H9 (cell line): ENCODE measurements at regions not wholly inside any gene's neighbourhood (a gene's known extent, or its start where the extent isn't known, plus 50 kb on each side); places are given as distances from the start of the nearest gene placed in this dataset.
"Not testable (repeated sequence)": the region's sequence is repeated elsewhere in the genome, so short reads cannot be mapped to it uniquely, and the experiment has no call there.

Experiments
- DNase-seq: peaks from one replicate; pipeline ENCODE4 v3.0.0-alpha.2; 2017
- H2AFZ ChIP-seq: one replicate; pipeline ENCODE4 v1.6.1; 2013; ENCODE audit warnings: mild to moderate bottlenecking, low read length, control low read depth, moderate library complexity
- H2AK5ac ChIP-seq: 2 replicates; pipeline ENCODE4 v1.6.1; 2013; ENCODE audit warnings: low read length, control low read depth, mixed read lengths; ENCODE audit not compliant: insufficient read length
- H2BK120ac ChIP-seq: one replicate; pipeline ENCODE4 v1.6.1; 2013; ENCODE audit warnings: low read depth, mild to moderate bottlenecking, low read length, control low read depth, inconsistent platforms; ENCODE audit not compliant: poor library complexity, severe bottlenecking
- H2BK12ac ChIP-seq: 2 replicates; pipeline ENCODE4 v1.6.1; 2013; ENCODE audit warnings: low read length, control low read depth, mixed read lengths, low read depth; ENCODE audit not compliant: insufficient read length
- H2BK15ac ChIP-seq: 2 replicates; pipeline ENCODE4 v1.6.1; 2013; ENCODE audit warnings: low read depth, low read length, control low read depth
- H2BK20ac ChIP-seq: one replicate; pipeline ENCODE4 v1.6.1; 2013; ENCODE audit warnings: low read depth, mild to moderate bottlenecking, low read length, control low read depth, inconsistent platforms; ENCODE audit not compliant: poor library complexity, severe bottlenecking
- H2BK5ac ChIP-seq: 2 replicates; pipeline ENCODE4 v1.6.1; 2013; ENCODE audit warnings: low read length, control low read depth, mixed read lengths; ENCODE audit not compliant: insufficient read length
- H3K14ac ChIP-seq: 2 replicates; pipeline ENCODE4 v1.6.1; 2013; ENCODE audit warnings: low read length, control low read depth; ENCODE audit not compliant: insufficient read depth
- H3K18ac ChIP-seq: 2 replicates; pipeline ENCODE4 v1.6.1; 2013; ENCODE audit warnings: low read depth, mild to moderate bottlenecking, mixed read lengths, low read length, control low read depth; ENCODE audit not compliant: insufficient read length
- H3K23ac ChIP-seq: 2 replicates; pipeline ENCODE4 v1.6.1; 2013; ENCODE audit warnings: low read length, control low read depth, mixed read lengths, low read depth; ENCODE audit not compliant: insufficient read length
- H3K23me2 ChIP-seq: 2 replicates; pipeline ENCODE4 v1.6.1; 2013; ENCODE audit warnings: low read depth, mild to moderate bottlenecking, mixed read lengths, low read length, control low read depth; ENCODE audit not compliant: insufficient read length, poor library complexity, severe bottlenecking
- H3K27ac ChIP-seq: 2 replicates; pipeline ENCODE4 v1.5.1; 2013; ENCODE audit warnings: low read length, control low read depth, mixed read lengths, low read depth; ENCODE audit not compliant: insufficient read length
- H3K27me3 ChIP-seq: 2 replicates; pipeline ENCODE4 v1.6.1; 2013; ENCODE audit warnings: low read length, control low read depth, inconsistent platforms; ENCODE audit not compliant: insufficient read depth
- H3K4ac ChIP-seq: 2 replicates; pipeline ENCODE4 v1.6.1; 2013; ENCODE audit warnings: low read depth, mild to moderate bottlenecking, control low read depth, inconsistent platforms, low read length, moderate library complexity
- H3K4me1 ChIP-seq: 2 replicates; pipeline ENCODE4 v1.6.1; 2013; ENCODE audit warnings: low read length, control low read depth, inconsistent platforms; ENCODE audit not compliant: insufficient read depth
- H3K4me2 ChIP-seq: 2 replicates; pipeline ENCODE4 v1.6.1; 2013; ENCODE audit warnings: low read length, control low read depth, mixed read lengths; ENCODE audit not compliant: insufficient read length, insufficient read depth
- H3K56ac ChIP-seq: 2 replicates; pipeline ENCODE4 v1.6.1; 2013; ENCODE audit warnings: low read depth, mild to moderate bottlenecking, mixed read lengths, low read length, control low read depth; ENCODE audit not compliant: insufficient read length
- H3K79me1 ChIP-seq: 2 replicates; pipeline ENCODE4 v1.6.1; 2013; ENCODE audit warnings: low read depth, mild to moderate bottlenecking, moderate library complexity, low read length, control low read depth, inconsistent platforms; ENCODE audit not compliant: insufficient read depth, poor library complexity, severe bottlenecking
- H3K79me2 ChIP-seq: 2 replicates; pipeline ENCODE4 v1.6.1; 2013; ENCODE audit warnings: low read length, control low read depth, inconsistent platforms; ENCODE audit not compliant: insufficient read depth
- H3K9ac ChIP-seq: 2 replicates; pipeline ENCODE4 v1.6.1; 2013; ENCODE audit warnings: low read length, control low read depth, mixed read lengths; ENCODE audit not compliant: insufficient read length; ENCODE audit errors: extremely low read depth
- H3K9me3 ChIP-seq: one replicate; pipeline ENCODE4 v1.6.1; 2013; ENCODE audit warnings: low read depth, low read length, inconsistent platforms; ENCODE audit not compliant: control insufficient read depth
- H3T11ph ChIP-seq: one replicate; pipeline ENCODE4 v1.6.1; 2013; ENCODE audit warnings: mild to moderate bottlenecking, low read length, control low read depth, inconsistent platforms
- H4K20me1 ChIP-seq: one replicate; pipeline ENCODE4 v1.6.1; 2013; ENCODE audit not compliant: control insufficient read depth, insufficient read length, insufficient read depth
- H4K5ac ChIP-seq: 2 replicates; pipeline ENCODE4 v1.6.1; 2013; ENCODE audit warnings: low read depth, mild to moderate bottlenecking, mixed read lengths, low read length, control low read depth; ENCODE audit not compliant: insufficient read length
- H4K8ac ChIP-seq: replicated peaks from 2 replicates; pipeline ENCODE4 v1.6.1; 2013; ENCODE audit warnings: low read length, control low read depth, mixed read lengths, low read depth; ENCODE audit not compliant: insufficient read length
- H4K91ac ChIP-seq: 2 replicates; pipeline ENCODE4 v1.6.1; 2013; ENCODE audit warnings: low read depth, mild to moderate bottlenecking, moderate library complexity, mixed read lengths, low read length, control low read depth; ENCODE audit not compliant: insufficient read length
- H3K27ac Mint-ChIP-seq, 3 experiments: 2 replicates in 2 of 3; 3 replicates in 1 of 3; pipeline ENCODE4 v1.8.0; 2020 to 2021; ENCODE audit warnings: mixed read lengths in 3 of 3, mild to moderate bottlenecking in 1 of 3, moderate library complexity in 1 of 3
- H3K27me3 Mint-ChIP-seq: 2 replicates; pipeline ENCODE4 v1.8.0; 2021; ENCODE audit warnings: low read depth, mild to moderate bottlenecking, moderate library complexity, mixed read lengths
- H3K36me3 Mint-ChIP-seq, 3 experiments: 2 replicates in 2 of 3; 3 replicates in 1 of 3; pipeline ENCODE4 v1.8.0; 2020 to 2021; ENCODE audit warnings: low read depth in 3 of 3, mixed read lengths in 3 of 3; ENCODE audit not compliant: insufficient read depth in 1 of 3
- H3K4me1 Mint-ChIP-seq, 2 experiments: 2 replicates each; pipeline ENCODE4 v1.8.0; 2020; ENCODE audit warnings: mixed read lengths in 2 of 2
- H3K4me3 Mint-ChIP-seq, 2 experiments: 2 replicates in 1 of 2; 3 replicates in 1 of 2; pipeline ENCODE4 v1.8.0; 2020 to 2021; ENCODE audit warnings: mild to moderate bottlenecking in 2 of 2, mixed read lengths in 2 of 2, moderate library complexity in 1 of 2
- H3K9me3 Mint-ChIP-seq, 2 experiments: 2 replicates in 1 of 2; 3 replicates in 1 of 2; pipeline ENCODE4 v1.8.0; 2020; ENCODE audit warnings: mild to moderate bottlenecking in 2 of 2, mixed read lengths in 2 of 2, moderate library complexity in 1 of 2
- CTCF ChIP-seq: fragments of 200-600 bp; sonication (generic); conservative IDR thresholded peaks from 3 replicates; pipeline ENCODE4 v1.8.0; 2021; ENCODE audit warnings: antibody characterized with exemption, mild to moderate bottlenecking
- WGBS: extraction: QIAGEN DNeasy Blood & Tissue Kit; methylation state at CpG from one replicate; pipeline ENCODE4 v1.1.7; 2013; ENCODE audit warnings: missing lambda C conversion rate, low lambda C conversion rate, mixed read lengths; ENCODE audit not compliant: insufficient read length; ENCODE audit errors: extremely low coverage; 5-methylcytosine and 5-hydroxymethylcytosine counted together

- H3K36me3 Mint-ChIP-seq, result no peaks in the 10 kb centered on the region
- H2BK5ac ChIP-seq, result no peak overlapping the region
- no peak overlapping the region for H3K9ac ChIP-seq
- H4K20me1 ChIP-seq, result no peaks in the 10 kb centered on the region
- no peak overlapping the region for H3K18ac ChIP-seq
- H3K23me2 ChIP-seq, result no peaks in the 10 kb centered on the region
- no peak for DNase-seq
- no peaks in the 10 kb centered on the region for H3K79me2 ChIP-seq
- H2BK12ac ChIP-seq, result no peak overlapping the region
- H3K4me1 Mint-ChIP-seq, result peaks cover 0 to 4% of the 10 kb centered on the region in 2 experiments; a peak in 2 of 4 replicates
- no peaks in the 10 kb centered on the region for H3K9me3 Mint-ChIP-seq
- no peak for TF ChIP-seq CTCF
- H2AK5ac ChIP-seq, result no peak overlapping the region
- H3K14ac ChIP-seq, result no peak overlapping the region
- H3K27ac ChIP-seq, result no peak overlapping the region
- no peaks in the 10 kb centered on the region for H3K79me1 ChIP-seq
- no peak overlapping the region for H2AFZ ChIP-seq
- H3K4me3 Mint-ChIP-seq, result no peak overlapping the region
- H4K8ac ChIP-seq, result no peak overlapping the region
- H2BK120ac ChIP-seq, result no peak overlapping the region
- peak overlapping the region in 1 of 3 experiments; percentile 52; a peak in 1 of 7 replicates for H3K27ac Mint-ChIP-seq
- no peak overlapping the region for H4K91ac ChIP-seq
- no peaks in the 10 kb centered on the region for H3K27me3 Mint-ChIP-seq
- no peak overlapping the region for H3K4ac ChIP-seq
- WGBS, result no CpG with 5 or more reads among the region's 15 CpGs
- H2BK15ac ChIP-seq, result no peak overlapping the region
- H4K5ac ChIP-seq, result no peak overlapping the region
- H3K27me3 ChIP-seq, result no peaks in the 10 kb centered on the region
- H2BK20ac ChIP-seq, result no peak overlapping the region
- H3K56ac ChIP-seq, result no peak overlapping the region
- no peaks in the 10 kb centered on the region for H3K4me1 ChIP-seq
- H3K9me3 ChIP-seq, result no peaks in the 10 kb centered on the region
- no peak overlapping the region for H3K4me2 ChIP-seq
- no peak overlapping the region for H3K23ac ChIP-seq
- H3T11ph ChIP-seq, result no peak overlapping the region
These were observed 815.2 kb downstream of the TSN start for GRCh38 chr2:122570641-122571040.

- not testable (repeated sequence) for DNase-seq, H2BK5ac ChIP-seq, H3K9ac ChIP-seq, H3K27me3 ChIP-seq, H3K27ac Mint-ChIP-seq, H2BK15ac ChIP-seq, H2BK20ac ChIP-seq, H4K20me1 ChIP-seq, H4K8ac ChIP-seq, H4K91ac ChIP-seq, H3K23me2 ChIP-seq, H3T11ph ChIP-seq, H3K56ac ChIP-seq, H3K9me3 Mint-ChIP-seq, H2AK5ac ChIP-seq, H3K9me3 ChIP-seq, H3K4me3 Mint-ChIP-seq, H3K4me1 Mint-ChIP-seq, H3K4me2 ChIP-seq, H3K18ac ChIP-seq, H4K5ac ChIP-seq, H3K27ac ChIP-seq, H3K79me2 ChIP-seq, H3K27me3 Mint-ChIP-seq, H3K79me1 ChIP-seq, H2AFZ ChIP-seq, H3K36me3 Mint-ChIP-seq, H2BK12ac ChIP-seq, H2BK120ac ChIP-seq, H3K4ac ChIP-seq, H3K14ac ChIP-seq, H3K23ac ChIP-seq, H3K4me1 ChIP-seq
These were observed 816.0 kb downstream of the TSN start for GRCh38 chr2:122571471-122571870.
